ENCODE measurements at regions not wholly inside any gene's neighbourhood (a gene's known extent, or its start where the extent isn't known, plus 50 kb on each side); places are given as distances from the start of the nearest gene placed in this dataset.

DNA sequence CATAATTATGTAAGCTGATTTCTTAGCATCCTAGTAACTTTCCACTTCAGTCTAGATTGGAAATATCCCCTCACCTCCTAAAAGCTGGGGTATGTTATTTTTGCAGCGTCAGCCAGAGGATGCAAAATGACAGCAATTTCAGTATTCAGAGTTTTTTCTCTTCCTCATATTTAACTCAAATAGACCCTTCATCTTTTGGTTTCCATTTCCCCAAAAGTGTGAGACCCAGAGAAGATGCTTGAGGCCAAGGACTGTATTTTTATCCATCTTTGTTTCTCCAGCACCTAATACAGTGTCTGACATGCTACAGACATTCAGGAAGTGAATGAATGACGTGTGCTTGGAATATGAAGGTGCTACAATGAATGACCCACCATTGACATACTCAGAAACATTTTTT, 75.5 kb upstream of the RANBP3L start:
- TF ChIP-seq, protein P1, sequence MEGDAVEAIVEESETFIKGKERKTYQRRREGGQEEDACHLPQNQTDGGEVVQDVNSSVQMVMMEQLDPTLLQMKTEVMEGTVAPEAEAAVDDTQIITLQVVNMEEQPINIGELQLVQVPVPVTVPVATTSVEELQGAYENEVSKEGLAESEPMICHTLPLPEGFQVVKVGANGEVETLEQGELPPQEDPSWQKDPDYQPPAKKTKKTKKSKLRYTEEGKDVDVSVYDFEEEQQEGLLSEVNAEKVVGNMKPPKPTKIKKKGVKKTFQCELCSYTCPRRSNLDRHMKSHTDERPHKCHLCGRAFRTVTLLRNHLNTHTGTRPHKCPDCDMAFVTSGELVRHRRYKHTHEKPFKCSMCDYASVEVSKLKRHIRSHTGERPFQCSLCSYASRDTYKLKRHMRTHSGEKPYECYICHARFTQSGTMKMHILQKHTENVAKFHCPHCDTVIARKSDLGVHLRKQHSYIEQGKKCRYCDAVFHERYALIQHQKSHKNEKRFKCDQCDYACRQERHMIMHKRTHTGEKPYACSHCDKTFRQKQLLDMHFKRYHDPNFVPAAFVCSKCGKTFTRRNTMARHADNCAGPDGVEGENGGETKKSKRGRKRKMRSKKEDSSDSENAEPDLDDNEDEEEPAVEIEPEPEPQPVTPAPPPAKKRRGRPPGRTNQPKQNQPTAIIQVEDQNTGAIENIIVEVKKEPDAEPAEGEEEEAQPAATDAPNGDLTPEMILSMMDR (IDR thresholded peaks at IDR 0.05 in 8 of 11, conservative IDR thresholded peaks at IDR 0.05 in 3 of 11), result no peak
- no peak for TF ChIP-seq POLR2AphosphoS5 (IDR thresholded peaks at IDR 0.05)

All from spleen (tissue), 7 donors.